ENCODE measurements at regions not wholly inside any gene's neighbourhood (a gene's known extent, or its start where the extent isn't known, plus 50 kb on each side); places are given as distances from the start of the nearest gene placed in this dataset.

DNA sequence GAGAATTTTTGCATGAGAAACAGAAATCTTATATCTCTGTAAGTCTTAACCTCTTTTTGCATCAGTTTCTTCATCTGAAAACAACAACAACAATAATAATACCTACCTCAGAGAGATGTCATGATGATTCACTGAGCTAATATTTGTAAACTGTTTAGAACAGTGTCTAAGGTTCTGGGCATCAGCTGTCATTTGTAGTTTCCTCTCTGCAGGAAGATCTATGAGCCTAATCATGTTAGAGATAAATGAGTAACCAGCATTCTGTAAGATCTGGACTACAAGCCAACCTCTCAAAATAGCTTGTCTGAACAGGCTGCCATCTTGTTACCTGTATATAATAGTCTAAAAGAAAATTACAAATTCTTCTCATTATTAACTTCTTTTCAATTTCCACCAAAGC lies 383.0 kb upstream of the RORA start:
- H3K27ac ChIP-seq = no peak overlapping the region
- TF ChIP-seq, protein P1, sequence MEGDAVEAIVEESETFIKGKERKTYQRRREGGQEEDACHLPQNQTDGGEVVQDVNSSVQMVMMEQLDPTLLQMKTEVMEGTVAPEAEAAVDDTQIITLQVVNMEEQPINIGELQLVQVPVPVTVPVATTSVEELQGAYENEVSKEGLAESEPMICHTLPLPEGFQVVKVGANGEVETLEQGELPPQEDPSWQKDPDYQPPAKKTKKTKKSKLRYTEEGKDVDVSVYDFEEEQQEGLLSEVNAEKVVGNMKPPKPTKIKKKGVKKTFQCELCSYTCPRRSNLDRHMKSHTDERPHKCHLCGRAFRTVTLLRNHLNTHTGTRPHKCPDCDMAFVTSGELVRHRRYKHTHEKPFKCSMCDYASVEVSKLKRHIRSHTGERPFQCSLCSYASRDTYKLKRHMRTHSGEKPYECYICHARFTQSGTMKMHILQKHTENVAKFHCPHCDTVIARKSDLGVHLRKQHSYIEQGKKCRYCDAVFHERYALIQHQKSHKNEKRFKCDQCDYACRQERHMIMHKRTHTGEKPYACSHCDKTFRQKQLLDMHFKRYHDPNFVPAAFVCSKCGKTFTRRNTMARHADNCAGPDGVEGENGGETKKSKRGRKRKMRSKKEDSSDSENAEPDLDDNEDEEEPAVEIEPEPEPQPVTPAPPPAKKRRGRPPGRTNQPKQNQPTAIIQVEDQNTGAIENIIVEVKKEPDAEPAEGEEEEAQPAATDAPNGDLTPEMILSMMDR (IDR thresholded peaks at IDR 0.05) = no peak
- TF ChIP-seq ZFX (IDR thresholded peaks at IDR 0.05; ENCODE audit: borderline replicate concordance) = no peak

- H3K27ac ChIP-seq = no peak overlapping the region
- TF ChIP-seq, protein P1 (IDR thresholded peaks at IDR 0.05) = no peak
- TF ChIP-seq ZFX (IDR thresholded peaks at IDR 0.05; ENCODE audit: borderline replicate concordance) = no peak
These were observed 376.2 kb upstream of the RORA start for GRCh38 chr15:61605343-61605742.

- no peak overlapping the region for H3K27ac ChIP-seq
- TF ChIP-seq, protein P1 (IDR thresholded peaks at IDR 0.05) = no peak
- TF ChIP-seq ZFX (IDR thresholded peaks at IDR 0.05; ENCODE audit: borderline replicate concordance) = no peak
These were observed 369.6 kb upstream of the RORA start for GRCh38 chr15:61598655-61599054.

DNA sequence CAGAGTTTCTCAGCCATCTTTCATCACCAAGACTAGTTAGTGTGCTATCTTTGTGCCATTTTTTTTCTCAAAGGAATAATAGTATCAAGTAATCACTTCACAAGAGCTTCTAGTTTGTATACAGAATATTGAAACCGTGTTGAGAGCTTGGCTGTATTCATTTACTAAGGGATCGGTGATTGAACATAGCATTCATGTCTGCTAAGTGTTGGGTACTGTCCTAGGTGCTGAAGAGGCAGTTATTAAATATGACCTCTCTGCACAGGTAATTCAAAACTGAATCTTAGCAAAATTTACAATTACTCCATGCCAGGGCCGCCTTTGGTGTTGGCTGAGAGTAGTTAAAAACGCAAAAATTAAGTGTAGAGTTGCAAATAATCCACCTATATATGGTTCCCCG lies 355.3 kb upstream of the RORA start:
- TF ChIP-seq, protein P1 (IDR thresholded peaks at IDR 0.05) = no peak
- no peak for TF ChIP-seq ZFX (IDR thresholded peaks at IDR 0.05; ENCODE audit: borderline replicate concordance)
- no peak overlapping the region for H3K27ac ChIP-seq

DNA sequence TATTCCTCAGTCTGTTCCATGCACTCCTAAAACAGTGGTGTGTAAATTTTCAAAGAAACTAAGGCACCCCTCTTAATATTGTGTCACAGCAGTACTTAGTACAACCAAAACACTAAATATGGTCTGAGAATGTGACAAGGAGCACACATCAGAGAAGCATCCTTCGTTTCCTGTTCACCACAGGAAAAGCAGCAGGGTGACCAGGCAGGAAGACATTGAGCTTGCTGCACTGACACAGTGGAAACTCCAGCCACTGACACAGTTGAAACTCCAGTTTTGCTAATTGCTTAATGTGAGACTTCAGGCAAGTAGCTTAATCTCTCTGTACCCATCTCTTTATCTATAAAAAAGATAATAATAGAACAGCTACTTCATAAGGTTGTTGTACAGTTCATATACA lies 353.0 kb upstream of the RORA start:
- TF ChIP-seq, protein P1 (IDR thresholded peaks at IDR 0.05) = no peak
- no peak for TF ChIP-seq ZFX (IDR thresholded peaks at IDR 0.05; ENCODE audit: borderline replicate concordance)
- H3K27ac ChIP-seq = no peak overlapping the region

- TF ChIP-seq, protein P1 (IDR thresholded peaks at IDR 0.05) = no peak
- no peak for TF ChIP-seq ZFX (IDR thresholded peaks at IDR 0.05; ENCODE audit: borderline replicate concordance)
- no peak overlapping the region for H3K27ac ChIP-seq
These were observed 346.5 kb upstream of the RORA start for GRCh38 chr15:61575597-61575996.

DNA sequence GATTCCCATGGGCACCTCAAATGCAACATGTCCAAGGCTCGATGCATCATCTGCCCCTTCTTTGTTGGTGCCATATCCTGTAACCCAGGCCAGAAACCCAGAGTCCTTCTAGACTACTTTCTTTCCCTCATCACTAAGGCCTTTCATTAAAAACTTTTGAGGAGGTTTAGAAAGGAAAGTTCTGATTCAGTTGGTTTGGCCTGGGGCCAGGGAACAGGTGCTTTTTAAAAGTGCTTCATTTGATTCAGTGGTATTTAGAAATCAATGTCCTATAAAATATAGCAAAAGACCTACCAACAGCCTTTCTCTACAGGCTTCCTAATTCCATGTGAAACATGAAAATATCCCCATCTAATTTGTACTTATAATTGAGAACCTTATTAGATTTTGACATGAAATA lies 341.9 kb upstream of the RORA start:
- H3K27ac ChIP-seq = no peak overlapping the region
- TF ChIP-seq, protein P1 (IDR thresholded peaks at IDR 0.05) = no peak
- TF ChIP-seq ZFX (IDR thresholded peaks at IDR 0.05; ENCODE audit: borderline replicate concordance) = no peak
